AG09309 (cell line): ENCODE measurements at regions not wholly inside any gene's neighbourhood (a gene's known extent, or its start where the extent isn't known, plus 50 kb on each side); places are given as distances from the start of the nearest gene placed in this dataset.

Experiments used
- DNase-seq: peaks from one replicate; pipeline ENCODE4 v3.0.0-alpha.2; 2010; ENCODE audit warnings: low read depth
- H3K4me3 ChIP-seq: 2 replicates; pipeline ENCODE4 v1.5.1; 2011; ENCODE audit warnings: mild to moderate bottlenecking, low read depth, low read length, moderate library complexity; ENCODE audit not compliant: control insufficient read depth
- CTCF ChIP-seq: IDR thresholded peaks from 2 replicates; pipeline ENCODE4 v1.5.1; 2011; ENCODE audit warnings: mild to moderate bottlenecking, low read depth, low read length, inconsistent platforms; ENCODE audit not compliant: insufficient read depth, control insufficient read depth; ENCODE audit errors: missing control alignments

GRCh38 chr10:109428775-109429491, 494.4 kb downstream of the XPNPEP1 start:
- H3K4me3 ChIP-seq = no peak overlapping the region
- no peak for TF ChIP-seq CTCF
- no peak for DNase-seq

GRCh38 chr10:109427411-109427810, 495.9 kb downstream of the XPNPEP1 start:
- no peak overlapping the region for H3K4me3 ChIP-seq
- no peak for DNase-seq
- TF ChIP-seq CTCF = no peak

- no peak for TF ChIP-seq CTCF
- H3K4me3 ChIP-seq = no peak overlapping the region
- DNase-seq = no peak
Measured at GRCh38 chr10:109426987-109427386, 496.3 kb downstream of the XPNPEP1 start.

- DNase-seq = no peak
- no peak for TF ChIP-seq CTCF
- no peak overlapping the region for H3K4me3 ChIP-seq
Measured at GRCh38 chr10:109418795-109419194, 504.5 kb downstream of the XPNPEP1 start.

- H3K4me3 ChIP-seq = no peak overlapping the region
Measured at GRCh38 chr10:109417803-109418202, 505.5 kb downstream of the XPNPEP1 start.

GRCh38 chr10:109412353-109412752, 511.0 kb downstream of the XPNPEP1 start:
- H3K4me3 ChIP-seq = no peak overlapping the region
- no peak for TF ChIP-seq CTCF
- no peak for DNase-seq

More at GRCh38 chr10:109417803-109418202, 505.5 kb downstream of the XPNPEP1 start:
- TF ChIP-seq CTCF = no peak
- no peak for DNase-seq
